Osteoblast (primary cell): ENCODE measurements at regions not wholly inside any gene's neighbourhood (a gene's known extent, or its start where the extent isn't known, plus 50 kb on each side); places are given as distances from the start of the nearest gene placed in this dataset.

Experiments
- DNase-seq: peaks from one replicate; pipeline ENCODE4 v3.0.0; 2011; ENCODE audit warnings: low spot score, mixed read lengths; ENCODE audit not compliant: insufficient read length; ENCODE audit errors: missing footprints
- H2AFZ ChIP-seq: 2 replicates; pipeline ENCODE4 v1.6.0; 2011; ENCODE audit warnings: mild to moderate bottlenecking, low read length
- H3K27ac ChIP-seq: 2 replicates; pipeline ENCODE4 v1.5.1; 2011; ENCODE audit warnings: mild to moderate bottlenecking, low read depth, low read length, moderate library complexity
- H3K27me3 ChIP-seq: 2 replicates; pipeline ENCODE4 v1.6.0; 2012; ENCODE audit warnings: mild to moderate bottlenecking, control low read depth, inconsistent platforms, low read length, moderate library complexity; ENCODE audit not compliant: insufficient read depth
- H3K36me3 ChIP-seq: 2 replicates; pipeline ENCODE4 v1.5.1; 2011; ENCODE audit warnings: mild to moderate bottlenecking, low read length, control low read depth, moderate library complexity; ENCODE audit not compliant: insufficient read depth
- H3K4me1 ChIP-seq: 2 replicates; pipeline ENCODE4 v1.5.1; 2011; ENCODE audit warnings: mild to moderate bottlenecking, low read length, control low read depth, moderate library complexity; ENCODE audit not compliant: insufficient read depth
- H3K4me2 ChIP-seq: 2 replicates; pipeline ENCODE4 v1.6.0; 2011; ENCODE audit warnings: mild to moderate bottlenecking, low read length; ENCODE audit not compliant: insufficient read depth
- H3K4me3 ChIP-seq: fragments of 200-600 bp; sonication (generic); 3 replicates; pipeline ENCODE4 v1.5.1; 2012; ENCODE audit warnings: mild to moderate bottlenecking, low read length, inconsistent platforms; ENCODE audit not compliant: insufficient read depth
- H3K79me2 ChIP-seq: 2 replicates; pipeline ENCODE4 v1.6.0; 2012; ENCODE audit warnings: mild to moderate bottlenecking, low read length, control low read depth, inconsistent platforms; ENCODE audit not compliant: insufficient read depth
- H3K9me3 ChIP-seq: 2 replicates; pipeline ENCODE4 v1.5.1; 2011; ENCODE audit warnings: low read depth, low read length, control low read depth
- H4K20me1 ChIP-seq: 2 replicates; pipeline ENCODE4 v1.6.0; 2012; ENCODE audit warnings: mild to moderate bottlenecking, low read length, control low read depth; ENCODE audit not compliant: insufficient read depth
- TF ChIP-seq, protein P1 (sequence below): IDR thresholded peaks from 2 replicates; pipeline ENCODE4 v1.5.1; 2011; ENCODE audit warnings: mild to moderate bottlenecking, low read depth, low read length, moderate library complexity; ENCODE audit errors: extremely low read depth

DNA sequence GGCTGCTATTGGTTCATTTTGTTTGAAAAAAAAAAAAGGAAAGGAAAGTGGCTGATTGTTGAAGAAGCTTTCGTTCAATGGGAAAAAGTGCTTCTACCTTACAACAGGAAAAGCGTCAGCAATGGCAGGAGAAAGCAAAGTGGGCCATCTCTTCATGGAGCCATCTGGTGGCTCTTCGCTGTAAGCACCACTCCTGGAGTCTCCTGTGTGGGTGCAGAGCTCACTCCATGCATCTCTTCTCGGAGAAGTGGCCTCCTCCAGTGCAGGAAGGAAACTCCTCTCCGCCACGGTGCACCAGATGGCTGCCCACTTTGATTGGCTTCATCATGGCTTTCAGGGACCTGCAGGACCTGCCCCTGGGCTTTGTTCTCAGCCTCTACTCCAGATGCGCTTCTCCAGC lies 250.9 kb downstream of the PTEN start:
- H3K27me3 ChIP-seq = no peaks in the 10 kb centered on the region

GRCh38 chr10:88115407-88115806 lies 252.0 kb downstream of the PTEN start:
- Histone ChIP-seq H2AFZ (no peak overlapping the region), H3K4me2 (no peak overlapping the region), H3K36me3 (no peaks in the 10 kb centered on the region), H3K79me2 (no peaks in the 10 kb centered on the region), H4K20me1 (no peaks in the 10 kb centered on the region), H3K27ac (no peak overlapping the region), H3K9me3 (no peaks in the 10 kb centered on the region), H3K4me3 (no peak overlapping the region), H3K27me3 (no peaks in the 10 kb centered on the region), H3K4me1 (peaks cover 27% of the 10 kb centered on the region)
- TF ChIP-seq, protein P1, sequence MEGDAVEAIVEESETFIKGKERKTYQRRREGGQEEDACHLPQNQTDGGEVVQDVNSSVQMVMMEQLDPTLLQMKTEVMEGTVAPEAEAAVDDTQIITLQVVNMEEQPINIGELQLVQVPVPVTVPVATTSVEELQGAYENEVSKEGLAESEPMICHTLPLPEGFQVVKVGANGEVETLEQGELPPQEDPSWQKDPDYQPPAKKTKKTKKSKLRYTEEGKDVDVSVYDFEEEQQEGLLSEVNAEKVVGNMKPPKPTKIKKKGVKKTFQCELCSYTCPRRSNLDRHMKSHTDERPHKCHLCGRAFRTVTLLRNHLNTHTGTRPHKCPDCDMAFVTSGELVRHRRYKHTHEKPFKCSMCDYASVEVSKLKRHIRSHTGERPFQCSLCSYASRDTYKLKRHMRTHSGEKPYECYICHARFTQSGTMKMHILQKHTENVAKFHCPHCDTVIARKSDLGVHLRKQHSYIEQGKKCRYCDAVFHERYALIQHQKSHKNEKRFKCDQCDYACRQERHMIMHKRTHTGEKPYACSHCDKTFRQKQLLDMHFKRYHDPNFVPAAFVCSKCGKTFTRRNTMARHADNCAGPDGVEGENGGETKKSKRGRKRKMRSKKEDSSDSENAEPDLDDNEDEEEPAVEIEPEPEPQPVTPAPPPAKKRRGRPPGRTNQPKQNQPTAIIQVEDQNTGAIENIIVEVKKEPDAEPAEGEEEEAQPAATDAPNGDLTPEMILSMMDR = no peak
- no peak for DNase-seq

More for the DNA sequence above, 250.9 kb downstream of the PTEN start:
- H3K9me3 ChIP-seq = no peaks in the 10 kb centered on the region
- H3K4me2 ChIP-seq = no peak overlapping the region
- no peak overlapping the region for H3K27ac ChIP-seq
- no peak overlapping the region for H2AFZ ChIP-seq
- DNase-seq = no peak
- peaks cover 28% of the 10 kb centered on the region for H3K4me1 ChIP-seq
- TF ChIP-seq, protein P1 = peak; percentile 50
- no peaks in the 10 kb centered on the region for H3K36me3 ChIP-seq
- no peaks in the 10 kb centered on the region for H3K79me2 ChIP-seq
- H3K4me3 ChIP-seq = no peak overlapping the region
- H4K20me1 ChIP-seq = no peaks in the 10 kb centered on the region

DNA sequence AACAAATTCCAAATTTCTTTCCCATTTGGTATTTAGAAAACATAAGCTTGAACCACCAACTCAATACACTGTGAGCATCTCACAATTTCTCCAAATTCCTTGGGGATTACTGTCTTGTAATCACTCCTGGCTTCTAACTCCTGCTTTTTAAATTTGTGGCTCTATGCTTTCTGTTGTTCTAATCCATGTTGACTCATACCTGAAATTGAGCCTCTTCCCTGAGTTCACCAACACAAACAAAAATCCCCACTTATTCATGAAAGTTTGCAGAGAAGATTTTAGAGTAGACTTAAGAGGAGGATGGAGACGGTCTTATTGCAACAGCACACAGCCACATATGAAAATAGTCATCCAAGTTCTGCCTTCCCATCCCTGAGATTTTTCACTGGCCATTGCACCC lies 252.5 kb downstream of the PTEN start:
- H3K27ac ChIP-seq = peak overlapping the region; percentile 30
- no peaks in the 10 kb centered on the region for H3K27me3 ChIP-seq
- H3K4me2 ChIP-seq = peak overlapping the region; percentile 12
- H4K20me1 ChIP-seq = no peaks in the 10 kb centered on the region
- no peaks in the 10 kb centered on the region for H3K79me2 ChIP-seq
- H3K4me3 ChIP-seq = no peak overlapping the region
- peak; percentile 55 for DNase-seq
- no peaks in the 10 kb centered on the region for H3K36me3 ChIP-seq
- TF ChIP-seq, protein P1 = no peak
- peaks cover 22% of the 10 kb centered on the region for H3K4me1 ChIP-seq
- no peak overlapping the region for H2AFZ ChIP-seq
- no peaks in the 10 kb centered on the region for H3K9me3 ChIP-seq

- H3K4me2 ChIP-seq = peak overlapping the region; percentile 12
Measured at GRCh38 chr10:88116481-88116880, 253.1 kb downstream of the PTEN start.

More at GRCh38 chr10:88116481-88116880, 253.1 kb downstream of the PTEN start:
- Histone ChIP-seq H3K9me3 (no peaks in the 10 kb centered on the region), H3K4me3 (no peak overlapping the region), H3K36me3 (no peaks in the 10 kb centered on the region), H2AFZ (peak overlapping the region; percentile 33), H4K20me1 (no peaks in the 10 kb centered on the region), H3K27ac (peak overlapping the region; percentile 30), H3K27me3 (no peaks in the 10 kb centered on the region), H3K79me2 (no peaks in the 10 kb centered on the region), H3K4me1 (peaks cover 22% of the 10 kb centered on the region)
- TF ChIP-seq, protein P1 = no peak
- DNase-seq = no peak
